GM19452 (cell line): ENCODE measurements at regions not wholly inside any gene's neighbourhood (a gene's known extent, or its start where the extent isn't known, plus 50 kb on each side); places are given as distances from the start of the nearest gene placed in this dataset.

Experiments
- ATAC-seq: cut with Tn5 transposase; IDR thresholded peaks from one replicate; pipeline ENCODE4 v1.9.1; 2021; ENCODE audit not compliant: unreplicated experiment

- ATAC-seq: no peak
These were observed 598.5 kb downstream of the ZNF385D start for GRCh38 chr3:21152555-21152954.

DNA sequence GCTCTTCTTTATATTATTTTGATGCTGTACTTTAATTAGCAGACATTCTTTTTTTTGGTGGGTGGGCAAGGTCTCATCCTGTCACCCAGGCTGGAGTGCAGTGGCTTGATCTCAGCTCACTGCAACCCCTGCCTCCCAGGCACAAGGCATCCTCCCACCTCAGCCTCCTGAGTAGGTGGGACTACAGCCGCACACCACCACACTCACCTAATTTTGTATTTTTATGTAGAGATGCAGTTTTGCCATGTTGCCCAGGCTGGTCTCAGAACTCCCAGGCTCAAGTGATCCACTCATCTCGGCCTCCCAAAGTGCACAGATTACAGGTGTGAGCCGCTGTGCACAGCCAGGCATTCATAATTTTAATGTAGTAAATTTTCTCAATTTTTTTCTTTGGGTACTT lies 608.1 kb downstream of the ZNF385D start:
- ATAC-seq: no peak

DNA sequence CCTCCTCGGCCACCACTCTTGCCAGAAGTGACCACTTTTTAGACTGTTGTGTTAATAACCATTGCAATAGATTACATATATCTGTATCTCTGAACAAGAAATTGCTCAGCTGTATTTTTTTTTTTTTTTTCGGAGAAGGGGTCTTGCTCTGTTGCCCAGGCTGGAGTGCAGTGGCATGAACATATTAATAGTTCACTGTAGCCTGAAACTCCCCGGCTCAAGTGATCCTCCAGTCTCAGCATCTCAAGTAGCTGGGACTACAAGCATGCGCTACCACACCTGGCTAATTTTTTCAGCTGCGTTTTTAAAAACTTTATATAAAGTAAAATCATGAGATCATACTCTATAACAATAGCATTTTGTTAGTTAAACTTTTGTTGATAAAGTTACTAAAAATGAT lies 609.0 kb downstream of the ZNF385D start:
- no peak for ATAC-seq

DNA sequence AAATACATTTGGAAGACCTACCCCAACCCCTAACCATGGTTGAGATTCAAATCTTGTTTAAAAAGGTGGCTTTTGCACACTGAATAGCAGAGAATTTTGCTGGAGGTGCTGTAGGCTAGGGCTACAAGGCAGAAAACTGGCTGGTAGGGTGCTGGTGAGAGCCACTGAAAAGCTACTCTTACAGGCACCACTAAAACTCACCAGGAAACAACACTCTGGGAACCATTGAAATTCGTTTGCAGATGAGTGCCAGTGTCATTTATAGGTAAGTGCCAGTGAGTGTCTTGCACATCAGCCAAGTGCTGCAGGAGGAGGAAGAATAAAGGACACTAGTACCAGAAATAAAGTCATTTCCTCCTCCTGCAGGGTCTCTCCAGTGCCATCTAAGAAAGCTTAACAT lies 610.2 kb downstream of the ZNF385D start:
- ATAC-seq: no peak

DNA sequence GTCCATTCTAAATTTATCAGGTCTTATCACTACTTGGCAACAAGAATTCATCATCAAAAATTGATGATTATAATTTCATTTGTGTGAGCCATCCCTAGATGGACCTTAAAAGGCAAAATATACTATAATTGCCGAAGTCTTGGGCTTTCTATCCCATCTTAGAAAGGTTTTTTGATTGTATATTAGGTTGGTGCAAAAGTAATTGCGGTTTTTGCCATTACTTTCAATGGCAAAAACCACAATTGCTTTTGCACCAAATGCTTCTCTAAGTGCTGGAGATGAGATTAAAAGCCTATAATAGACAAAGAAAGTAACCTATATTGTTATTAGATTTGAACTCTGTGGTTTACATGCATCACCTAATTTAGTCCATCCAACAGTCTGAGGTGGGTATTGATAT lies 612.9 kb downstream of the ZNF385D start:
- no peak for ATAC-seq

DNA sequence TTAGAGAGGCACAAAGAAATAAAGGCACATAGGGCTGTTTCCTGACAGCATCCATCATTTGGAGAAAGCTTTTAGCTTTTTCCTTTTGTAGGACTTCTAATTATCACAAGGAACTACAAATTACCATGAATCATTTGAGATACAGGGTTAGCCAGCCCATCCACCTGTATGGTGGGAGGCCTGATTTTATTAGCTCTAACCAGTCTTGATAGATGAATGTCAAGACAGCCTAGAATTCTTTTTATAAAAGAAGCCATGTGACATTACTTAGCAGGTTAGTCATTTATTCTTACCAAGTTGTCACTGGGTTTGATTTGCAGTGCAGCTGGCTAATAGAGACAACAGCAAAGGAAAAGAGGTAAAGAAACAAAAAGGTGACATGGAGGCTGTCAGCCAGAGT lies 618.1 kb downstream of the ZNF385D start:
- no peak for ATAC-seq

DNA sequence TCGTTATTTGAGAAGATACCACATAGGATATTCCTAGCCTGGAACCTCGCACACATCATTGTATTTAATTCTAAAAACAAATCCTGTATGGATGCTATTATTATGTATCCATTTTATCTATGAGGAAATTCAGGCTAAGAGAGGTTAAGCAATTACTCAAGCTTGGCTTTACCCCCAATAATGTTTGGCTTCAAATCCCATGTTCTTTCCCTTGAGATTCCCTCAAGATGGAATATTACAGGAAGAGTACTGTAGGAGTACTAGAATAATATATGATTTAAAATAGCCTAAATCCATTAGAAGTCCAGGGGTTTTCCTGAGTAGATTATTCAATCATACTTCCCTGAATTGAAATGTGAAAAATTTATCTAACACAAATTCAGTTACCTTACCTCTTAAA lies 630.2 kb downstream of the ZNF385D start:
- ATAC-seq: no peak

DNA sequence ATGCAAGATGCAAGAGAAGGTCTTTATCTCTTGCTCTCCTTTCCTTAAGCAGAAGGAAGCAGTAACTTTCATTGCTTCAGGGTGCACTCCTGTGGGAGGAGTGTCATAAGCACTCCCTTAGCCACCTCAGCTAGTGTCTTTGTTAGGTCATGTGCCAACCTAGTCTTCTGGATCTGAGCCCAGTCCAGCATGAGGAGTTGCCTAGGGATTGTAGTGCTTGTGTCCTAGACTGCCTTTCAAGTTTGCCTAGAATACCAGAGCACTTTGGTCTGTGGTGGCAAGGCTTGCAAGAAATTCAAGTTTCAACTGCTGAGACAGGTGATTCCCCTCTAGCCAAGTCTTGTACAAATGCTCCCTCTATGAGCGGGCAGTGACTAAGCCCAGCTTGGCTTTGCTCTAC lies 633.6 kb downstream of the ZNF385D start:
- ATAC-seq: no peak

DNA sequence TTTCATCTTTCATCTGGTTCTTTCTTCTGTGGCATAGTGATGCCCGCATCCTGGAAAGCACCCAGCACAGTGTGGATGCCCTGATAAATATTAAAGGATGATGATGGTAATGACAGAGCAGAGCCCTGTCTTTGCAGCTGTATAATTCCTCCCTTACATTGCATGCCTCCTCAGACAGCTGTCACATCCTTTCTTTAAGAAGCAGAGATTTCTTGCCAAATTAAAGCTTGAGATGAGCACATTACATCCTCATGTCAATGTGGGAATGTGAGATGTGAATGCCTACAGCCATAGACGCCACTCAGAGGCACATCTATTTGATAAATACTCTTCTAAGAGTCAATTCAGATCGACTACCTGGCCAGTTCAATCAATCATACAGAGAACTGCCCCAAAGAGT lies 642.0 kb downstream of the ZNF385D start:
- no peak for ATAC-seq

DNA sequence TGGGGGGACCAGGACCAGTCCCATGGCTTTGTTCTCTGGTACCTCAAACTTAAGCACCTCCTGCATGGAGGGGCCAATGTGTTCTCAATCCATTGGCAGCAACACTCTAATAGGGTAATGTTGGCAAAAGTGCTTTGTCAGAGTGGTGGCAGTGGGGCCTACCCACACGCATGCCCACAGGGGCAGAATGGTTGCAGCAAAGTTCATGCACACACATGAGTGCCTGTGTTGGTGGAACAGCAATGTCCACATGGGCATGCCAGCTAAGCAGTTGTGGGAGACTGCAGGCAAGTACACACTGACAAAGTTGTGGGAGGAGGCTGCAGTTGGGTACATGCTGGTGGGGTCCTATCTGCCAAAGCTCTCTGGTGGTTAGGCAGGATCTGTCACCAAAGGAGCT lies 645.2 kb downstream of the ZNF385D start:
- no peak for ATAC-seq

DNA sequence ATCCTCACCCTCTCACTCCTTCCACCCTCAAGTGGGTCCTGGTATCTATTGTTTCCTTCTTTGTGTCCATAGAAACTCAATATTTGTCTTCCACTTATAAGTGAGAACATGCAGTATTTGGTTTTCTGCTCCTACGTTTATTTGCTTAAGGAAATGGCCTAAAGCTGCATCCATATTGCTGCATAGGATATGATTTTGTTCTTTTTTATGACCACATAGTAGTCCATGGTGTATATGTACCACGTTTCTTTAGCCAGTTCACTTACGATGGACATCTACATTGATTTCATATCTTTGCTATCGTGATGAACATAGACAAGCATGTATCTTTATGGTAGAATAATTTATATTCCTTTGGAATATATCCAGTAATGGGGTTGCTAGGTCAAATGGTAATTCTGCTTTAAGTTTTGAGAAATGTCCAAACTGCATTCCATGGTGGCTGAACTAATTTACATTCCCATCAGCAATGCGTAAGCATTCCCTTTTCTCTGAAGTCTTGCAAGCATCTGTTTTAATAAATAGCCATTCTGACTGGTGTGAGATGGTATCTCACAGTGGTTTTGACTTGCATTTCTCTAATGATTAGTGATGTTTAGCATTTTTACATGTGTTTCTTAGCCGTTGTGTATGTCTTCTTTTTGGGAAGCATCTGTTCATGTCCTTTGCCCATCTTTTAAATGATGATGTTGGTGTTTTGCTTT lies 650.2 kb downstream of the ZNF385D start:
- no peak for ATAC-seq

DNA sequence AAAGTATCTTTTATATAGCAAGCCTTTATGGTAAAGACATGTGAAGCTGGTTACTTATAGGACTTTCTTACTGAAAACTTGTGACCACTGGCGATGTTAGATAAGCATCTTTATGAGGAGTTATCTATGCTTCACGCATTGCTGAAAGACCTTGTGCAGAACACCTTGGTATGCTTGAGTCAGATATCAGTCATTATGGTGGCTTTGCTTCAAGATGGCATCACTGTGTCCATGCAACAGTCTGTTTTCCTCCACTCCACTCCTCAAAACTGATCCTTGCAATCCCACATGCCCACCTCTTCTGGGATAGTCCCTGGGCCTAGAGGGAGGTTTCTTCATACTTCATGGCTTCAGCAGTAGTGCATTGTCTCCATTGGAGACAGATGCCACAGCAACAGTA lies 656.3 kb downstream of the ZNF385D start:
- ATAC-seq: no peak

DNA sequence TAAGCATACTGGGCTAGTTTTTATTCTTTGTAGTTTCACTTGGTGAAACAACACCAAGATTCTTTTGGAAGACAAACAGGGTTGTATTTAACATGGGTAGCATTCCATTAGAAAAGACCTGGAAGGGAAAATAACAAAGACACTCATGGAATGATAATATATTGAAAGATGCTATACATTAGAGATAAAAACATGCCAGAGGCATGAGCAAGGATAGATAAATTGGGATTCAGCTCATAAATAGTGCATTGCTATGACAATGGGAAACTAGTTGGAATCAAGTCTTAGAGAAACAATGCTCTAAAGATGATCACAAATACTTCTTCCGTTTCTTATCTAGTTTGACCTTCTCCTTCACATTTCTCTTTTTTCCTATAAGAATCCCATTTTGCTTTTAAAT lies 677.4 kb downstream of the ZNF385D start:
- ATAC-seq: no peak

DNA sequence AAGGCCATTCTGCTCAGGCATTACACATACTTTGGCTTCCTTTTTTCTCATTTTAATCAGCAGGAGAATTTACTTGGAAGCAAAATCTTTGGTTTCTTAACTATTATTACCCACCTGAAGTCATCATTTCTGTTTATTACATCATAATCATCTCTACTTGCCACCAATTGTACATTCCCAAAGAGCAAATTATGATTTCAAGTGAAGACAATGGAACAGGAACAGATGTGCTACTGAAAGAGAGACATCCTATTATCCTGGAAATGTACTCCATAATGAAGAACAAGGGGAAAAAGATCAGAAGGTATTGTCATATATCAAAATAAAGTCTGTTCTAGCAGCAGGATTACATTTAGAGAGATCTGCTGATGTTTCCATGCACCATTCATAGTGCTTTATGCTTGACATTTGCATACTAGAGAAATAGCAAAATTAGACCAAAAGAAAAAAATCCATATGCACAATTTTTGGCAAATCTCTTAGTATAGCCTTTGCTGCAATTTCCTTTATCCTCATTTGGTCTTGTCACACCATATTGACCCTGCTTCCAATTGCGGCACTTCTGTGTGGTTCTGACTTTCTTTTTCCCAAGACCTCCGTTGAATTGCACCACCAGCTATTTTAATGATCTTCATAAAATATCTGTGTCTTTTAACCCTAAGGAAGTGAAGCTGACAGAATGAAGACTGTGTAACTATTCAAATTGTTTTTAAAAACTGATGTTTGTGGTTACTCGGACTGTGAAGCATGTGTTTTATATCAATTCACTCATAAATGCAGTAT lies 683.8 kb downstream of the ZNF385D start:
- no peak for ATAC-seq

DNA sequence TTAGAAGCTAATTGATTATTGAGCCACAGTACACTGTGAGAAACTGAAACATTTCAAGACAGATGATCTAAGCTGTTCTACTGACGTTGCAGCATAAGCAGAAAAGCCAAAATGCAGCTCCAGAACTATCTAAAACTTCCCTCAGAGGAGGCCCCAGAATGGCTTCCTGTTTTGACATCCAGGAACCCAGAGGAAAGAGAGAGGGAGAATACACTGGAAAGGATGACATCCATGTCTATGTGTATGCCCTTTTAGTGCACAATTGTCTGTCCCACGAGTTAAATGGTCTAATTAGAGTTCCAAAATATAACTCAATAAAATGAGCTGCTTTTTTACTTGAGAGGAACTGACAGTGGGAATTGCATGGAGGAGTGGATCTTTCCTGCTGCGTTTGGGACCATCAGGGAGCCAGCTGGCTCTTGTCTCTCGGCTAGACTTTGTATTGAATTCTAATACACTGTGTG lies 688.1 kb downstream of the ZNF385D start:
- ATAC-seq: no peak

DNA sequence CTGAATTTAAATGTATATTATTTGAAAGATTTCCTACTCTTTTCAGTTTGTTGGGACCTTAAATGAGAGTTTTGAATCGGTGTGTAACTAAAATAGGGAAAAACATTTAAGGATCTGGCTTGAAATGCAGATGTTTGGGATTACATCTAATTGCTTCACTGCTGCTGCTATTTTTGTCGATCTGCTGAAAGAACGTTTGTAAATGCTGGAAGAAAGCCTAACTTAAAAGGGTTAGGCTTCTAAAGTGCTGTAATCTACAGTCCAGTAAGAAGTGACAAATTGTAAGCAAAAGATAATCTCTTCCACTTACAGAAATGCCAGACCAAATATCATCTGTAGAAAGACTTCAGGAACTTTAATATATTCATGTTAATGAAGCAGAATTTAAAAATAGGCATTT lies 691.6 kb downstream of the ZNF385D start:
- ATAC-seq: no peak

GRCh38 chr3:21056293-21056692 lies 694.7 kb downstream of the ZNF385D start:
- no peak for ATAC-seq

- ATAC-seq: no peak
These were observed 696.0 kb downstream of the ZNF385D start for GRCh38 chr3:21055015-21055414.

DNA sequence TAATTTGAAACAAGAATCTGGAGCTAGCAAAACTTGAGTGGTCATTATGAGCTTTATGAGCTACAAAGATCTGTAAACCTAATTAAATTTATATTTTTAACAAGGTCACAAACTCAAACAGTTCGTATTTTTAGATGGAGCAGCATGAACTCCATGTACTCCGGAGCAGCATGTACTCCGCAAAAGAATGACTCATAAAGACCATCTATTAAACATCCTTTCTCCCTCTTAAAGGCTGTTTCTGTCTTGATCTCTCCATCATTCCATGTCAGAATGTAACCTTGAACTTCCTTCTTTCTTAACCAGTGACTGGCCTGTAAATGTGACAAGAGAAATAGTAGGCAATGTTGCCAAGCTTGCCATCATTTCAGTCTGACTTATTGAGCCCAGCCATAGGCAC lies 696.9 kb downstream of the ZNF385D start:
- ATAC-seq: no peak

DNA sequence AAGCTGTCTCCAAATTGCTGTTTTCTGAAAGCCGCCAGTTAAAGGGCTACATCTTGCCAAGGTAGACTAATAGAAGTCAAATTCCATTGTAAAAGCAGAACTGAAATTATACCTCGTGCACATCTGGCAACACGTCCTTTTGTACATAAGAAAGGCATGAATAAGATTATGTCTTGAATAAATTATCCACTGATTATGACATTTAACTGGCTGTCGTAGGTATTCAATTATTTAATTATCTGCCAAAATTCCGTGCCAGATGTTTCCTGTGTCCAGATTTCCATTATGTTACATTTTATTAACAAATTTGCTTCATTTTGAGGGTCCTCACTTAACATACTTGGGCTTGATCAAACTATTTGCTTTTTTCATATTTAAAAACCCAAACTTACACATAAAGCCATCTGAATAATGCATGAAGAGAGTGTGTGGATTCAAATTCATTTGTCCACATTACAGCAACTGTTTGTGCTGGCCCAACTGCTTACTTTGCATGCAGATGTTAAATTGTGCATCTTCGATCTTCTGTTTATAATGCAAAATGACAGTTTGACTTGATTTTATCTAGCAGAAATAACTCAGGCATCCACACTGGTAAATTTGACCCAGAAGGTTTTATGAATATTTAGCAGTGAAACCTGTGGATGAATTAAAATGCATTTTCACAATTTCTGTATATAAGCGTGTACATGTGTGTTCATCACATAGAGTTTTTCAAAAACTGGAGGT lies 701.5 kb downstream of the ZNF385D start:
- ATAC-seq: no peak

- ATAC-seq: no peak
These were observed 707.9 kb downstream of the ZNF385D start for GRCh38 chr3:21043139-21043538.

DNA sequence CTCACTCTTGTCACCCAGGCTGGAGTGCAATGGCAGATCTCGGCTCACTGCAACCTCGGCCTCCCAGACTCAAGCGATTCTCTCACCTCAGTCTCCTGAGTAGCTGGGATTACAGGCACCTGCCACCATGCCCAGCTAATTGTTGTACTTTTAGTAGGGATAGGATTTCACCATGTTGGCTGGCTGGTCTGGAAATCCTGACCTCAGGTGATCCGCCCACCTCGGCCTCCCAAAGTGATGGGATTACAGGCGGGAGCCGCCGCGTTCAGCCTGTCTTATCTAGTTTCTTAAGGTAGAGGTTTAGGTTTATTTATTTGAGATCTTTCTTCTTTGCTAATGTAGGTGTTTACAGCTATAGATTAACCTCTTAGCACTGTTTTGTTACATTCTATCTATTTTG lies 708.8 kb downstream of the ZNF385D start:
- ATAC-seq: no peak
